ENCODE measurements at regions not wholly inside any gene's neighbourhood (a gene's known extent, or its start where the extent isn't known, plus 50 kb on each side); places are given as distances from the start of the nearest gene placed in this dataset.

DNA sequence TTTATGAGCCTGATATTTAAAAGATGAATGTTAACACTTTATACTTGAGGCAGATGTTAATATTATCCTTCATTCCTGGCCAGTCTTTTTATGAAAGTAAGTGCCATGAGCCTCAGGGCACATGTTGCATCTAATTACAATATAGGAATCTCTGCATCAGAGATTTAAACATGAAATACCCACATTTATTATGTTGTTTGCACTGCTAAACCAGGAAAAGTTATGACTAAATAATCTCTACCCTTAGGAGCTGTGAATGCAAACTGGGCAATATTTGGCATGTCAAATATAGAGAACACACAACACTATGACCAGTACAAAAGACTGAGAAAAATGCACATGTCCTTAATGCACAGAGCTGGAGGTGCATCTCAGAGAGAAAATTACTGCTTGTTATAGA lies 526.1 kb upstream of the GRAMD2B start (continued):
- TF ChIP-seq, protein P1, sequence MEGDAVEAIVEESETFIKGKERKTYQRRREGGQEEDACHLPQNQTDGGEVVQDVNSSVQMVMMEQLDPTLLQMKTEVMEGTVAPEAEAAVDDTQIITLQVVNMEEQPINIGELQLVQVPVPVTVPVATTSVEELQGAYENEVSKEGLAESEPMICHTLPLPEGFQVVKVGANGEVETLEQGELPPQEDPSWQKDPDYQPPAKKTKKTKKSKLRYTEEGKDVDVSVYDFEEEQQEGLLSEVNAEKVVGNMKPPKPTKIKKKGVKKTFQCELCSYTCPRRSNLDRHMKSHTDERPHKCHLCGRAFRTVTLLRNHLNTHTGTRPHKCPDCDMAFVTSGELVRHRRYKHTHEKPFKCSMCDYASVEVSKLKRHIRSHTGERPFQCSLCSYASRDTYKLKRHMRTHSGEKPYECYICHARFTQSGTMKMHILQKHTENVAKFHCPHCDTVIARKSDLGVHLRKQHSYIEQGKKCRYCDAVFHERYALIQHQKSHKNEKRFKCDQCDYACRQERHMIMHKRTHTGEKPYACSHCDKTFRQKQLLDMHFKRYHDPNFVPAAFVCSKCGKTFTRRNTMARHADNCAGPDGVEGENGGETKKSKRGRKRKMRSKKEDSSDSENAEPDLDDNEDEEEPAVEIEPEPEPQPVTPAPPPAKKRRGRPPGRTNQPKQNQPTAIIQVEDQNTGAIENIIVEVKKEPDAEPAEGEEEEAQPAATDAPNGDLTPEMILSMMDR (IDR thresholded peaks at IDR 0.05): no peak
- TF ChIP-seq, protein P2, sequence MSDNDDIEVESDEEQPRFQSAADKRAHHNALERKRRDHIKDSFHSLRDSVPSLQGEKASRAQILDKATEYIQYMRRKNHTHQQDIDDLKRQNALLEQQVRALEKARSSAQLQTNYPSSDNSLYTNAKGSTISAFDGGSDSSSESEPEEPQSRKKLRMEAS (IDR thresholded peaks at IDR 0.05): no peak
- TF ChIP-seq NFE2L2 (conservative IDR thresholded peaks at IDR 0.05; ENCODE audit: low read length) (no peak), HOXB13 (CRISPR knock-in tag; IDR thresholded peaks at IDR 0.05; ENCODE audit: low read depth) (no peak), KDM1A (IDR thresholded peaks at IDR 0.05; ENCODE audit: low read depth) (no peak), BHLHE40 (IDR thresholded peaks at IDR 0.05; ENCODE audit: low read depth, low read length) (no peak), PHF8 (IDR thresholded peaks at IDR 0.05; ENCODE audit: borderline replicate concordance, low read depth) (no peak), FOSL2 (IDR thresholded peaks at IDR 0.05) (no peak), FOSL2 (CRISPR knock-in tag; IDR thresholded peaks at IDR 0.05) (no peak), ESRRA (IDR thresholded peaks at IDR 0.05; ENCODE audit: borderline replicate concordance, low read length) (no peak), KDM5A (IDR thresholded peaks at IDR 0.05) (no peak)
- TF ChIP-seq, protein P3, sequence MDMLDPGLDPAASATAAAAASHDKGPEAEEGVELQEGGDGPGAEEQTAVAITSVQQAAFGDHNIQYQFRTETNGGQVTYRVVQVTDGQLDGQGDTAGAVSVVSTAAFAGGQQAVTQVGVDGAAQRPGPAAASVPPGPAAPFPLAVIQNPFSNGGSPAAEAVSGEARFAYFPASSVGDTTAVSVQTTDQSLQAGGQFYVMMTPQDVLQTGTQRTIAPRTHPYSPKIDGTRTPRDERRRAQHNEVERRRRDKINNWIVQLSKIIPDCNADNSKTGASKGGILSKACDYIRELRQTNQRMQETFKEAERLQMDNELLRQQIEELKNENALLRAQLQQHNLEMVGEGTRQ (IDR thresholded peaks at IDR 0.05): no peak

DNA sequence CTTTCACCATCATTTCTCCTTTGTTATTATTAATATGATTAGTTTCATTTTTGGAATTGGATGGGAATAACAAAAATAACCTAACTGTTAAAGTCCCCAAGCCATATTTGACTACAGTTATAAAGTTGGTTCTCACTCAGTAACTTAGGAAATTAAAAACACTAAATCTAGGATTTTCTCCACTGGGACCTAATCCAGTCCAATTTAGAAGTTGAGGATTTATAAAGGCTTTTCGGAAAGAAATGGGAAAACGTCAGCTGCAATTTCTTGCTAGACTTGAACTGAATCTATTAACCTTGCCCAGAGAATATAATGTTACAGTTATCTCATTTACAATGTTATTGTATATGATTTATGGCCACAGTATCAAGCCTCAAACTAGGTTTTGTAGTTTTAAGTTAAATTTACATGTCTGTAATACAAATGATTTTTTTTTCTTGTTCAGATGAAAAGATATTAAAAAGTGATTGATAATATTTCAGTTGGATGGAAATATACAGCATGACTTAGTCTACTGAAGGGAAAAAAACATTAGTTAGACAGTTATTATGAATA lies 524.3 kb upstream of the GRAMD2B start:
- Histone ChIP-seq H3K4me3 (no peak overlapping the region), H3K9me3 (no peaks in the 10 kb centered on the region), H3K4me2 (no peak overlapping the region), H3K27ac (no peak overlapping the region), H3K4me1 (no peaks in the 10 kb centered on the region)
- ATAC-seq: no peak
- no peak for TF ChIP-seq CEBPB (IDR thresholded peaks at IDR 0.05)
- TF ChIP-seq CBX2 (IDR thresholded peaks at IDR 0.05; ENCODE audit: borderline replicate concordance, low read depth): no peak
- TF ChIP-seq, protein P4, sequence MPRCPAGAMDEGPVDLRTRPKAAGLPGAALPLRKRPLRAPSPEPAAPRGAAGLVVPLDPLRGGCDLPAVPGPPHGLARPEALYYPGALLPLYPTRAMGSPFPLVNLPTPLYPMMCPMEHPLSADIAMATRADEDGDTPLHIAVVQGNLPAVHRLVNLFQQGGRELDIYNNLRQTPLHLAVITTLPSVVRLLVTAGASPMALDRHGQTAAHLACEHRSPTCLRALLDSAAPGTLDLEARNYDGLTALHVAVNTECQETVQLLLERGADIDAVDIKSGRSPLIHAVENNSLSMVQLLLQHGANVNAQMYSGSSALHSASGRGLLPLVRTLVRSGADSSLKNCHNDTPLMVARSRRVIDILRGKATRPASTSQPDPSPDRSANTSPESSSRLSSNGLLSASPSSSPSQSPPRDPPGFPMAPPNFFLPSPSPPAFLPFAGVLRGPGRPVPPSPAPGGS (IDR thresholded peaks at IDR 0.05): no peak
- TF ChIP-seq ZFP36 (IDR thresholded peaks at IDR 0.05; ENCODE audit: borderline replicate concordance, partially characterized antibody): no peak
- TF ChIP-seq, protein P5, sequence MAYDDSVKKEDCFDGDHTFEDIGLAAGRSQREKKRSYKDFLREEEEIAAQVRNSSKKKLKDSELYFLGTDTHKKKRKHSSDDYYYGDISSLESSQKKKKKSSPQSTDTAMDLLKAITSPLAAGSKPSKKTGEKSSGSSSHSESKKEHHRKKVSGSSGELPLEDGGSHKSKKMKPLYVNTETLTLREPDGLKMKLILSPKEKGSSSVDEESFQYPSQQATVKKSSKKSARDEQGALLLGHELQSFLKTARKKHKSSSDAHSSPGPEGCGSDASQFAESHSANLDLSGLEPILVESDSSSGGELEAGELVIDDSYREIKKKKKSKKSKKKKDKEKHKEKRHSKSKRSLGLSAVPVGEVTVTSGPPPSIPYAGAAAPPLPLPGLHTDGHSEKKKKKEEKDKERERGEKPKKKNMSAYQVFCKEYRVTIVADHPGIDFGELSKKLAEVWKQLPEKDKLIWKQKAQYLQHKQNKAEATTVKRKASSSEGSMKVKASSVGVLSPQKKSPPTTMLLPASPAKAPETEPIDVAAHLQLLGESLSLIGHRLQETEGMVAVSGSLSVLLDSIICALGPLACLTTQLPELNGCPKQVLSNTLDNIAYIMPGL (CRISPR knock-in tag; IDR thresholded peaks at IDR 0.05; ENCODE audit: borderline replicate concordance): no peak
- TF ChIP-seq RCOR1 (IDR thresholded peaks at IDR 0.05; ENCODE audit: low read depth, low read length): no peak
- no peak for TF ChIP-seq MYC (IDR thresholded peaks at IDR 0.05; ENCODE audit: borderline replicate concordance, low read length)
- DNase-seq (ENCODE audit: low read depth in 1 of 2, low spot score in 1 of 2): no peak
- FAIRE-seq: no peak
- WGBS (ENCODE audit: missing lambda C conversion rate): 51% methylated on average over 2 of the region's 2 CpGs
- CTCF ChIA-PET: no interaction called here
- POLR2A ChIA-PET: no interaction called here

DNA sequence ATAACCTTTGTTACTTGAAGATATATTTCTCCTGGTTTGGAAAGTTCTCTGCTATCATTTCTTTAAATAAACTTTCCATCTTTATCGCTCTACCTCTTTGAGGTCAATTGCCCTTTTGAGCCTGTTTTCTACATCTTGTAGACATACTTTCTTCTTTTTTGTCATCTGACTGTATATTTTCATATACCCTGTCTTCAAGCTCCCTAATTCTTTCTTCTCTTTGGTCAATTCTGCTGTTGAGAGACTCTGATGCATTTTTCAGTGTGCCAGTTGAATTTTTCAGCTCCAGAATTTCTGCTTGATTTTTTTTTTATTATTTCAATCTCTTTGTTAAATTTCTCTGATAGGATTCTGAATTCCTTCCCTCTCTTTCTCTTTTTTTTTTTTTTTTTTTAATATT lies 511.2 kb upstream of the GRAMD2B start:
- ChIA-PET CTCF (interaction anchor here (0.8 kb wide), 1 partner anchor 9 kb away, joined by 3 read pairs; no protein-coding TSS in a partner anchor), POLR2A (no interaction called here)
- Histone ChIP-seq H3K9me3 (peaks cover 8% of the 10 kb centered on the region; the same call in 1 of the 3 replicates), H3K4me1 (no peaks in the 10 kb centered on the region), H3K27ac (no peak overlapping the region), H3K4me2 (no peak overlapping the region), H3K4me3 (no peak overlapping the region)
- WGBS (ENCODE audit: missing lambda C conversion rate): 75% methylated on average over 1 of the region's 1 CpG
- no peak for DNase-seq (ENCODE audit: low read depth in 1 of 2, low spot score in 1 of 2)
- FAIRE-seq: no peak
- ATAC-seq: no peak
- TF ChIP-seq FOSB (CRISPR knock-in tag; IDR thresholded peaks at IDR 0.05) (no peak), PHF8 (IDR thresholded peaks at IDR 0.05; ENCODE audit: borderline replicate concordance, low read depth) (no peak), CBX8 (IDR thresholded peaks at IDR 0.05) (no peak), ESRRA (IDR thresholded peaks at IDR 0.05; ENCODE audit: borderline replicate concordance, low read length) (no peak), RNF2 (IDR thresholded peaks at IDR 0.05; ENCODE audit: borderline replicate concordance, low read depth) (no peak), CHD2 (IDR thresholded peaks at IDR 0.05; ENCODE audit: low read length, partially characterized antibody) (no peak), FOXS1 (CRISPR knock-in tag; IDR thresholded peaks at IDR 0.05) (no peak), RCOR1 (IDR thresholded peaks at IDR 0.05; ENCODE audit: low read depth, low read length) (no peak), SREBF2 (IDR thresholded peaks at IDR 0.05) (no peak), HOXA7 (CRISPR knock-in tag; IDR thresholded peaks at IDR 0.05) (no peak)
- TF ChIP-seq, protein P6, sequence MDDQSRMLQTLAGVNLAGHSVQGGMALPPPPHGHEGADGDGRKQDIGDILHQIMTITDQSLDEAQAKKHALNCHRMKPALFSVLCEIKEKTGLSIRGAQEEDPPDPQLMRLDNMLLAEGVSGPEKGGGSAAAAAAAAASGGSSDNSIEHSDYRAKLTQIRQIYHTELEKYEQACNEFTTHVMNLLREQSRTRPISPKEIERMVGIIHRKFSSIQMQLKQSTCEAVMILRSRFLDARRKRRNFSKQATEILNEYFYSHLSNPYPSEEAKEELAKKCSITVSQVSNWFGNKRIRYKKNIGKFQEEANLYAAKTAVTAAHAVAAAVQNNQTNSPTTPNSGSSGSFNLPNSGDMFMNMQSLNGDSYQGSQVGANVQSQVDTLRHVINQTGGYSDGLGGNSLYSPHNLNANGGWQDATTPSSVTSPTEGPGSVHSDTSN (IDR thresholded peaks at IDR 0.05): no peak
- TF ChIP-seq, protein P7, sequence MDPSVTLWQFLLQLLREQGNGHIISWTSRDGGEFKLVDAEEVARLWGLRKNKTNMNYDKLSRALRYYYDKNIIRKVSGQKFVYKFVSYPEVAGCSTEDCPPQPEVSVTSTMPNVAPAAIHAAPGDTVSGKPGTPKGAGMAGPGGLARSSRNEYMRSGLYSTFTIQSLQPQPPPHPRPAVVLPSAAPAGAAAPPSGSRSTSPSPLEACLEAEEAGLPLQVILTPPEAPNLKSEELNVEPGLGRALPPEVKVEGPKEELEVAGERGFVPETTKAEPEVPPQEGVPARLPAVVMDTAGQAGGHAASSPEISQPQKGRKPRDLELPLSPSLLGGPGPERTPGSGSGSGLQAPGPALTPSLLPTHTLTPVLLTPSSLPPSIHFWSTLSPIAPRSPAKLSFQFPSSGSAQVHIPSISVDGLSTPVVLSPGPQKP (IDR thresholded peaks at IDR 0.05; ENCODE audit: low read depth, low read length): no peak
